Non-pigmented ciliary epithelial cell (primary cell): ENCODE measurements at regions not wholly inside any gene's neighbourhood (a gene's known extent, or its start where the extent isn't known, plus 50 kb on each side); places are given as distances from the start of the nearest gene placed in this dataset.

Experiments
- DNase-seq: peaks from one replicate; pipeline ENCODE4 v3.0.0-alpha.2; 2010; ENCODE audit warnings: low read depth

DNA sequence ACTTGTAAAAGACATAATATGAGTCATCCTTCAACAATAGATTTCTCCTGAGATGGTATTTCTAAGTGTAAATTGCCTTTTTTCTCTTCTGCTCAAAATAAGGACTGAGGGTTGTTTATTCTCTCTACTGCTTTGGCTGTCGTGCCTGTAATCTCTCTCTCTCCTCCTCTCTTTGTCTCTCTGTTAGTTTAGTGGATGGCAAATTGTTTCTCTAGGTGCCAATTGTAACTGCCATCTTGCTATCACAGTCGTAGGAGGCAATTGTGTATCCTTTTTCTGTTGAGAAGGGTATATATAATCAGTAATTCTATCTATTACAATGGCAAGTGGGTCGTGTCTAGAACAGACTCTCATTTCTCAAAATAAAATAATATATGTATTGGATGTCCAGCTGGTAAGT lies 545.0 kb upstream of the FBXO33 start:
- no peak for DNase-seq

- no peak for DNase-seq
Observed at GRCh38 chr14:39974036-39974435, 541.8 kb upstream of the FBXO33 start.

- DNase-seq, result no peak
Observed at GRCh38 chr14:39972704-39973103, 540.5 kb upstream of the FBXO33 start.

DNA sequence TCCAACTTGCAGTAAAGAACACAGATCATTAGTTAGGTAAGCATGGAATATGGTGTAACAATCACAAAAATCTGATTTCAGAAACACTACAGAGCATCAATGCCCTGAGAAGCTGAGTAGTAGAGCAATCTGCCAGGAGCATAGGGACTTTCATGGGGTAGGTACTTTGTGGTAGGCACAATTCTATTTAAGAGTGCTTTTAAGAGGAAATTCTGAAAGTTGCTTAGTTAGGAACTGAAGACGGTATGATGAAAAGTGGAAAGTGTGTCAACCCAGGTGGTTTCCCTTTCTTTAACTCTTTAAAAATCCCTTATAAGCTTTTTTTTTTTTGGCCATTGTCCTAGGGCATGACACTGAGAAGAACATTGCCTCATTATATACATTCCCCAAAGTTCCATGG lies 535.7 kb upstream of the FBXO33 start:
- no peak for DNase-seq

- DNase-seq, result no peak
Observed at GRCh38 chr14:39957987-39958386, 525.8 kb upstream of the FBXO33 start.

DNA sequence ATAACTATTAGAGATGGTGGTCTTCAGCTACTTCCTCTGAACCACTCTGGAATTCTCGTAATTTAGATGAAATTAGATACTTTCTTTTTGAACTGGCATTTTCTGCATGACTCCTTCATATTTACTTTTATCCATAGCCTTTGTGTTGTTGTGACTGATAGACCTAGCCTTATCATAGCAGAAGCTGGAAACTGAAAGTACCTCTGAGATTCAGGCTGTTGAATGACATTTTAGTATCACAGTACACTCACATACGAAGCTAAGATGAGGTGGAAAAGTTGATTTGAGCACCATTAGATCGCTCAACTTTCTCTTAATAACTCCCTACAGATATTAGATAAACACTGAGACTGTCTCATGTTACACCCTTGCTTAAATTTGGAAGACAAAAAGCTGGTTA lies 525.1 kb upstream of the FBXO33 start:
- DNase-seq, result no peak

GRCh38 chr14:39956372-39956771 lies 524.1 kb upstream of the FBXO33 start:
- no peak for DNase-seq

DNA sequence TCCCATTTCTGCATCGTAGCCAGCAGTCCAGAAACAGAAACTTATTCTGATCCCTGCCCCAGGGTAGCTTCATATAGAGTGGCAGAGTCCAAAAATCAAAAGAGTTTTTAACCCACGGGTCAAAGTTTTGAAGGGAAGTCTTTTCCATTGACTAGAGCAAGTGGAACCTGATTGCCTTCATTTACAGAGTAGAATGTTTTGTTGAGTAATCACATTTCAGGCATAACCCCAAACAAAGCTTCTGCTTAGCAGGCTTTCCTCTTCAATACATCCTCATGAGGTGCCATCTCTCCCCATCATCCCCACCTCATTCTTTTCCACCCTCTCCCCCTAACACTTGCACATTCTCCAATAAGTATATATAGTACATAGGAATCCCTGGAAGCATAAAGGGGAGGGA lies 516.0 kb upstream of the FBXO33 start:
- DNase-seq, result no peak

- DNase-seq, result peak; percentile 44
Observed at GRCh38 chr14:39946807-39947206, 514.6 kb upstream of the FBXO33 start.

- DNase-seq, result no peak
Observed at GRCh38 chr14:39939023-39939422, 506.8 kb upstream of the FBXO33 start.

- no peak for DNase-seq
Observed at GRCh38 chr14:39912192-39913100, 480.2 kb upstream of the FBXO33 start.

DNA sequence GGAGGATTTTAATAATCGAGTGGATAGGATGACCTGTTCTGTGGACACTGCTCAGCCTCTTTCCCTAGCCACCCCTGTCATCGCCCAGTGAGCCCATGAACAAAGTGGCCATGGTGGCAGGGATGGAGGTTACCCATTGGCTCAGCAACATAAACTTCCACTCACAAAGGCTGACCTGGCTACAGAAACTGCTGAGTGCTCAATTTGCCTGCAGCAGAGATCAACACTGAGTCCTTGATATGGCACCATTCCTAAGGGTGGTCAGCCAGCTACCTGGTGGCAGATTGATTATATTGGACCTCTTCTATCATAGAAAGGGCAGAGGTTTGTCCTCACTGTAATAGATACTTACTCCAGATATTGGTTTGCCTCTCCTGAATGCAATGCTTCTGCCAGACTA lies 465.4 kb upstream of the FBXO33 start:
- DNase-seq, result no peak

DNA sequence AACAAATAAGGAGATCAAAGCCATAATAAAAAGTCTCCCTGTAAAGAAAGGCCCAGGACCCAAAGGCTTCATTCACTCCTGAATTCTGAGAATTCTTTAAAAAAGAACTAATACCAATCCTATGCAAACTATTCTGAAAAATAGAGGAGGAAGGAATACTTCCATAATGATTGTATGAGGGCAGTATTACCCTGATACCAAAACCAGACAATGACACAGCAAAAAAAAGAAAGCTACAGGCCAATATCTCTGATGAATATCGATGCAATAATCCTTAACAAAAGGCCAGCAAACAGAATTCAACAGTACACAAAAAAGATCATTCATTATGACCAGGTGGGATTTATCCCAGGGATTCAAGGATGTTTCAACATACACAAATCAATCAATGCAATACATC lies 457.8 kb upstream of the FBXO33 start:
- DNase-seq, result no peak

DNA sequence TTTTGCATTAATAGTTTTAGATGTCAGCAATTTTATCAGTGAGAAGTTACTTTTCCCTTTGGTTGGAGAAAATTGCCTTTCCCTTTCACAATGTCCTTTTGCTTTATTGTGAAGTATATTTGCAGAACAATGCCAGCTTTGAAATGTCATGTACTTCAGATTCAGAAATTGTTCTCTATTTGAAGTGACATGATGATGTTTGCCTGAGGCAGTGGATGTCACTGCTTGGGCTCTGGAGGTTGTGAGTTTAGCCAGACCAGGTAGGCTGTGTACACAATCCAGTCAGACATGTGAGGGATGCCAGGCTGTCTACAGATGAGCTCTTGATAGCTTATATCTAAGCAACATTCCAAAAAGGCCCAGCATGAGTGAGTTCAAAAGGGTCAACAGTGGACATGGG lies 451.9 kb upstream of the FBXO33 start:
- DNase-seq, result no peak

GRCh38 chr14:39880965-39881364 lies 448.7 kb upstream of the FBXO33 start:
- DNase-seq, result no peak

DNA sequence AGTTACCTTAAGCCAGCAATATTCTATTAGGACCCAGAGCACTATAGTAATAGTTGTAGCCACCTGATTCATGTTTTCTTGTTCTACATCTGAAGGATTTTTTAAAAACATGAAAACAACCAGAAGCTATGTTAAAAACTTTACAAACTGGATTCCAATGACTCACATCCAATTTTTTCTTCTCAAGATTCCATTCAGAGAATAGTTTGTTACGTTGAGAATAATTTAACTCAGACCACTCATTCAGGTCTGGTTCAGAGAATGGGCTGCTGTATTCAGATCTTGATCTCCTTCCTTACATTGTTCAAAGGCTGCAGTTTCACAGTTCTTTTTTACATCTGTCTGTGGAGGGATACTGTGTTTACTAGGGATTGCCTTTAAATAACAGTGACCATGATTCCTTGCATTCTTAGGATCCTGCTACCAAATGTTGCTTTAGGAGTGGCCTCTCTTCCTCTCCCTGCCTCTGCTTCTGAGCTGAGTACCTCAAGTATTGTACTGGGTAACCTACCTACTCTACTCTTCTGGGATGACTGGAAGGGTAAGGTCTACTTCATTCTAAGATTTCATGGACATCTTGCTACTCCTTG lies 448.0 kb upstream of the FBXO33 start:
- DNase-seq, result no peak

- no peak for DNase-seq
Observed at GRCh38 chr14:39877577-39878190, 445.5 kb upstream of the FBXO33 start.

DNA sequence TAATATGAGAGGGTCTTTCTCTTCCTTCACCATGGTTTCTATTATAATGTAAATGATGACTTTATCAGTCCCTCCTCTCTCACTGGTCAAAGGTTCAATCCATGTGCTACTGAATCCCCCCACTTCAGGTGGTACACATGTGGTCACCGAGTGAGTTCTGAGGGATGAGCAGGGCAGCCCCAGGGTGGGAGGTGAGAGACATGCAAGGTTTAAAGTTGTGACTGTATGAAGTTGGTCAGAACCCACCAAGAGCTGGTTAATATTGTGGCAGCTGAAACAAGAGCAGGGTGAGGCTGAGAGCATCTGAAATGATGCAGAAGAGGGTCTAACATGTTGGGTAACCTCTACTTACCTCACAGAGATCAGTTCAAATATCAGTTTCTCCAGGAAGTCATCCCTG lies 444.7 kb upstream of the FBXO33 start:
- no peak for DNase-seq

GRCh38 chr14:39875028-39875427 lies 442.8 kb upstream of the FBXO33 start:
- DNase-seq, result no peak

- DNase-seq, result no peak
Observed at GRCh38 chr14:39873791-39874190, 441.6 kb upstream of the FBXO33 start.

- DNase-seq, result no peak
Observed at GRCh38 chr14:39868949-39869348, 436.7 kb upstream of the FBXO33 start.

GRCh38 chr14:39868251-39868650 lies 436.0 kb upstream of the FBXO33 start:
- no peak for DNase-seq

GRCh38 chr14:39863441-39863840 lies 431.2 kb upstream of the FBXO33 start:
- no peak for DNase-seq
